GM10266 (cell line): ENCODE measurements at regions not wholly inside any gene's neighbourhood (a gene's known extent, or its start where the extent isn't known, plus 50 kb on each side); places are given as distances from the start of the nearest gene placed in this dataset.

ENCODE experiments used
- DNase-seq: peaks from one replicate; pipeline ENCODE4 v3.0.0; 2012; ENCODE audit errors: extremely low spot score
- TF ChIP-seq, protein P1 (sequence below): IDR thresholded peaks from 2 replicates; pipeline ENCODE4 v1.5.1; 2012; ENCODE audit warnings: mild to moderate bottlenecking, low read depth; ENCODE audit not compliant: control insufficient read depth, insufficient read depth; ENCODE audit errors: missing control alignments

DNA sequence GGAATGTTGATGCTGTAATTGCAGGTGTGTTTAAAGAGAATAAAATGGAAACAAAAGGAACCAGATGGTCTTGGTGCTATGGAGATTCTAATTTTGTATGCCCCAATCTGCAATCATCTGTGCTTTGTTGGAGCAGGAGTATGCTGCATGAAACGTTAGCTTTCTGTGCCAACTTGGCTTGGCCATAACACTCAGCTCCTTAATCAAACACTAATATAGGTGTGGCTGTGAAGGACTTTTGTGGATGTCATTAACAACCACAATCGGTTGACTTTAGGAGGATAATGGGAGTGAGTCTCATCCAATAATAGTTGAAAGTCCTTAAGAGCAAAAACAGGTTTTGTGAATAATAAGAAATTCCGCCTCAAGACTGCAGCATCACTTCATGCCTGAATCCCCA is 399.2 kb downstream of the NLGN4X start:
- TF ChIP-seq, protein P1, sequence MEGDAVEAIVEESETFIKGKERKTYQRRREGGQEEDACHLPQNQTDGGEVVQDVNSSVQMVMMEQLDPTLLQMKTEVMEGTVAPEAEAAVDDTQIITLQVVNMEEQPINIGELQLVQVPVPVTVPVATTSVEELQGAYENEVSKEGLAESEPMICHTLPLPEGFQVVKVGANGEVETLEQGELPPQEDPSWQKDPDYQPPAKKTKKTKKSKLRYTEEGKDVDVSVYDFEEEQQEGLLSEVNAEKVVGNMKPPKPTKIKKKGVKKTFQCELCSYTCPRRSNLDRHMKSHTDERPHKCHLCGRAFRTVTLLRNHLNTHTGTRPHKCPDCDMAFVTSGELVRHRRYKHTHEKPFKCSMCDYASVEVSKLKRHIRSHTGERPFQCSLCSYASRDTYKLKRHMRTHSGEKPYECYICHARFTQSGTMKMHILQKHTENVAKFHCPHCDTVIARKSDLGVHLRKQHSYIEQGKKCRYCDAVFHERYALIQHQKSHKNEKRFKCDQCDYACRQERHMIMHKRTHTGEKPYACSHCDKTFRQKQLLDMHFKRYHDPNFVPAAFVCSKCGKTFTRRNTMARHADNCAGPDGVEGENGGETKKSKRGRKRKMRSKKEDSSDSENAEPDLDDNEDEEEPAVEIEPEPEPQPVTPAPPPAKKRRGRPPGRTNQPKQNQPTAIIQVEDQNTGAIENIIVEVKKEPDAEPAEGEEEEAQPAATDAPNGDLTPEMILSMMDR: no peak
- DNase-seq: no peak

DNA sequence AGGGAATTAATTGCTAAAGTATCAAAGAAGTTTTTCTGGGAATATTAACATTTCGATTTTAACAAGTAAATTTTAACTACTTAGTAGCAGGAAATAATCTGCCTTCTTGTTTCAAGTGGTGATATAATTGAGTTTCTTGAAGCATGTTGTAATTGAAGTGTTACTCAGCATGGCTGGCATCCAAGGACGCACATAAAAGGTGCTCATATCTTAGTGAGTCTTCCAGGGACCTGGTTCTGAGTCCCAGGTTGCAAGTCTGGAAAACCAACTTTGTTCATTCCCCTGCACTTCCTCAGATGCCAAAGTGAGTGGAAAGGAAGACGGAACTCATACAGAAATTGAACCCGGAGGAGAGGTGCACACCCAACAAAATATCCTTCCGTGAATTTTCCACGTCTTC is 399.6 kb downstream of the NLGN4X start:
- TF ChIP-seq, protein P1: no peak
- DNase-seq: no peak

DNA sequence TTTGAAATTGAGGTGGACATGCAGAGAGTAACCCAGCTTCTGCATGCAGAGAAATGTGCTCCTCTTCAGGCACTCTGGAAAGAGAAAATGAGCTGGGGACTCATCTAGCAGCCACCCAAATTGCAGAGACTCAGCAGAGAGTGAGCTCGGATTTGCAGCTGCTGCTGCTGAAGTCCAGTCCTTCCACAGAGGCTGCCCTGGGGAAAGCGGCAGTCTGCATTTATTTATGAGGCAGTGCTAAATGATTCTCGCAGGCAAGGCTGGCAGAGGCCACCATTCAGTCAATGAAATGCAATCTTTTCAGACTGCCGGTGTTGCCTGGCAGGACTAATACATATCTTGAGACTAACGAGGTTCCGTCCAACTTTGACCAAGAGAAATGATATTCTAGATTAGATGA is 404.8 kb downstream of the NLGN4X start:
- no peak for DNase-seq
- TF ChIP-seq, protein P1: no peak

DNA sequence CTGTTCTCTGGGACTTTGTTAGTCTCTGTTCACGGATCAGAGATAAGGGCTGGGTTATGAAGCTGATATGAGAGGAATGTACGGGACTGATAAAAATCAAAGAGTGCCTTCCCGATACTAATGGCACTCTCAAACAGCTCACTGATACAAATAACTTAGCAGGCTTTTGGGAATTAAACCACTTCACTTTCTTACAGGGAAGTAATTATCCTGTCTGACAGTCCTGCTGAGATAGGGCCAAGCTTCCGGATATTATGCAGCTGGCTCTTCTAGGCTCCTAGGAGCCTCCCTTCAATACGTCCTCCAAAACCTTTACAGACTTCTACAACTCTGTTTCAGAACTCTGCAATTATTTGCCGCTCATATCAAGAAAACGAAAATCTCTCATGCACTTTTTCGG is 418.0 kb downstream of the NLGN4X start:
- no peak for DNase-seq
- TF ChIP-seq, protein P1: no peak

DNA sequence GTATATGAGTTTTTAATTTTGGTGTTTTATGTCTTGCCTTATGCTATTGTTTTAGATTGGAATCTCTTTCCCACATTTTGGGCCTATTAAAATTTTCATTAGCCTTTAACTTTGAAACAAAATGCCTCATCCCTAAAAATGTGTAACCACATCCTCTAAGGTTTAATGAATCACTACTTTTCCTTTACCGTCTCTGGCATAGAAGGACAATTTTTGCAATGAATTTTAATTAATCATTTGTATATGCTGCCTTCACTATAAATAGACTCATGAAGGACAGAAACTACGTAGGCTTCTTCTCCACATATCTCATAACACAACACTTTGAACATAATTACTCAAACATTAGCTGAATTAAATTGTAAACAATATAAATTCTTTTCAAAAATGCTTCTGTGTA is 421.5 kb downstream of the NLGN4X start:
- DNase-seq: no peak
- TF ChIP-seq, protein P1: no peak

DNA sequence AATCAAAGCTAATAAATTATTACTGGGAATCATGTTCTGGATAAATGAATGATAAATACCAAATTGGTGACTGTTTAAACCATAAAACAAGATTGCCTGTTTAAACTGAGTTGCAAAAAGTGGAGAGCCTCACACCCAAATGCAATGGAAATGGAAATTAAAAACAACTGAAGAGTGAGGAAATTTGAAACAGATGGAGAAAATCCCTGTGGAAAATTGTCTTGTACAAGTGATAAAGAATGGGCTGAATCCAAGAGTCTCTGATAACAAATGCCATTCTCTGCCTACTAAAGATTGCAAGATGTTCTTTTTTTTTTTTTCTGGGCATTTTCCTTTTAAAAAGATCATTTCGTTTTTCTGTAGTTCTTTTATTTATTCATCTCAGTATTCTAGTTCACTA is 426.3 kb downstream of the NLGN4X start:
- DNase-seq: no peak

DNA sequence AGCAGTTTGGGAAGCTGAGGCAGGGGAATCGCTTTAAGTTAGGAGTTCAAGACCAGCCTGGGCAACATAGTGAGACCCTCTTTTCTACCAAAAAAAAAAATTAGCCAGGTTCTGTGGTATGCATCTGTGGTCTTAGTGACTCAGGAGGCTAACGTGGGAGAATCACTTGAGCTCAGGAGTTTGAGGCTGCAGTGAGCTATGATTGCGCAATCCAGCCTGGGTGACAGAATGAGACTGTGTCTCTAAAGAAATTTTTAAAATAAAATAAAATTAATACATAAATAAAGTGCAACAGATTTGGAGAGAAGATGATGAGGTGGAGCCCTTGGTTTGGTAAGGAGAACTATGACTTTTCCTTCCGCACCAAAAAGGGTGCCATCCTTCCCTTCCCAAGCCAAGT is 436.9 kb downstream of the NLGN4X start:
- TF ChIP-seq, protein P1: no peak
- DNase-seq: no peak

More for the DNA sequence above, 426.3 kb downstream of the NLGN4X start:
- TF ChIP-seq, protein P1: no peak
